ENCODE measurements at regions not wholly inside any gene's neighbourhood (a gene's known extent, or its start where the extent isn't known, plus 50 kb on each side); places are given as distances from the start of the nearest gene placed in this dataset.

DNA sequence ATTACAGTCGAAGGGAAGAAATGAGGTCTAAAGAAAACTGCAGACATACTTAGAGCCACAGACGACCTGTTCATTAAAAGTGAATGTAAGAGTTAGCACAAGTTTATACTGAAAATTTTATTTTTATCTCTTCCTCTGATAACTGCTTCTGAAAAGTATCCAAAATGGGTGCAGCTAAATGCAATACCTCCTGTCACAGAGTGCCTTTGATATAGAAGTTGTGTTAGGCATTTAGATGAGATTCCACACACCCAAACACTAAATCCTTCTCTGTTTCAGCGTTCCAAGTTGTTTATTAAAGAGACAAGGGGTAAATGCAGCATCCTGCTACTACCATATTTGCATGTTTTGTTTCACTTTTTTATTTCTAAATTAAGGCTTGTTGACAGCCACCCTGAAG lies 214.7 kb upstream of the TSHZ2 start:
- Histone ChIP-seq H3K27ac (no peak overlapping the region), H3K4me1 (no peaks in the 10 kb centered on the region), H3K9me3 (no peaks in the 10 kb centered on the region), H3K36me3 (no peaks in the 10 kb centered on the region), H3K27me3 (no peaks in the 10 kb centered on the region), H3K4me3 (no peak overlapping the region)
- DNase-seq: no peak
- intact Hi-C loops (cut with DNase I; ENCODE audit: low total_unique reads): no loop called here
- TF ChIP-seq, protein P1, sequence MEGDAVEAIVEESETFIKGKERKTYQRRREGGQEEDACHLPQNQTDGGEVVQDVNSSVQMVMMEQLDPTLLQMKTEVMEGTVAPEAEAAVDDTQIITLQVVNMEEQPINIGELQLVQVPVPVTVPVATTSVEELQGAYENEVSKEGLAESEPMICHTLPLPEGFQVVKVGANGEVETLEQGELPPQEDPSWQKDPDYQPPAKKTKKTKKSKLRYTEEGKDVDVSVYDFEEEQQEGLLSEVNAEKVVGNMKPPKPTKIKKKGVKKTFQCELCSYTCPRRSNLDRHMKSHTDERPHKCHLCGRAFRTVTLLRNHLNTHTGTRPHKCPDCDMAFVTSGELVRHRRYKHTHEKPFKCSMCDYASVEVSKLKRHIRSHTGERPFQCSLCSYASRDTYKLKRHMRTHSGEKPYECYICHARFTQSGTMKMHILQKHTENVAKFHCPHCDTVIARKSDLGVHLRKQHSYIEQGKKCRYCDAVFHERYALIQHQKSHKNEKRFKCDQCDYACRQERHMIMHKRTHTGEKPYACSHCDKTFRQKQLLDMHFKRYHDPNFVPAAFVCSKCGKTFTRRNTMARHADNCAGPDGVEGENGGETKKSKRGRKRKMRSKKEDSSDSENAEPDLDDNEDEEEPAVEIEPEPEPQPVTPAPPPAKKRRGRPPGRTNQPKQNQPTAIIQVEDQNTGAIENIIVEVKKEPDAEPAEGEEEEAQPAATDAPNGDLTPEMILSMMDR (IDR thresholded peaks at IDR 0.05): no peak

DNA sequence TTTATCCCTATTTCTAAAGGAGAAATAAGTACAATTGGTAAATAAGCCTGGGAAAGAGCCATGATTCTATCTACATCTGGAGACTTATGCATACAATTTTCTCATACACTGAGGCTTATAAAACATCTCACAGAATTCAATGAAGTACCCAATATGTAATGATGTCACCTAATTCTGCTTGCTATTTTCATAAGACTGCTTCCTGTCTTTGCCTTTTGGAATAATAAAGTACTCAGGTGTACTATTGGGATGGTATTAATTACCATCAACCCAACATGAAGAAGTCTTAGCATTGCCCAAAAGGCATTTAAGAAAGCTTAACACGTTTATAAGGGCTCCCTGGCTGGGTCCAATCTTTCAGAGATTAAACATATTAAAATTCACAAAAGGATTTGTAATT lies 216.4 kb upstream of the TSHZ2 start:
- H3K4me3 ChIP-seq: no peak overlapping the region
- TF ChIP-seq, protein P1 (IDR thresholded peaks at IDR 0.05): no peak
- no peaks in the 10 kb centered on the region for H3K4me1 ChIP-seq
- H3K36me3 ChIP-seq: no peaks in the 10 kb centered on the region
- intact Hi-C loops (cut with DNase I; ENCODE audit: low total_unique reads): no loop called here
- H3K9me3 ChIP-seq: no peaks in the 10 kb centered on the region
- no peaks in the 10 kb centered on the region for H3K27me3 ChIP-seq
- DNase-seq: no peak
- no peak overlapping the region for H3K27ac ChIP-seq

DNA sequence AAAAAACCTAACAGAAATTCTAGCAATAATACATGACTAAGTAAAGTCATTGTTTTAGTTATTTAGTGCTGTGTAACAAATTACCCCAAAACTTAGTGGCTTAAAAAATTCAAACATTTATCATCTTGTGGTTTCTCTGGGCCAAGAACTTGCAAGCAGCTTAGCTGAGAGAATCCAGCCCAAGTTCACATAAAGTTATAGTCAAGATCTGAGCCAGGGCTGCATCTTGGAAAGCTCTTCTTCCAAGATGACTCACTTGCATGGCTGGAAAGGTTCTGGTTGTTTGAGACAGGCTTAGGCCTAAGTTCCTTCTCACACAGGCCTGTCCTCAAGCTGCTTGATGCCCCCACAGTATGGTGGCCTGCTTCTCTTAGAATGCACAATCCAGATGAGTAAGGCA lies 217.8 kb upstream of the TSHZ2 start:
- intact Hi-C loops (cut with DNase I; ENCODE audit: low total_unique reads): no loop called here
- H3K4me1 ChIP-seq: no peaks in the 10 kb centered on the region
- no peaks in the 10 kb centered on the region for H3K36me3 ChIP-seq
- H3K27ac ChIP-seq: no peak overlapping the region
- DNase-seq: no peak
- H3K9me3 ChIP-seq: no peaks in the 10 kb centered on the region
- TF ChIP-seq, protein P1 (IDR thresholded peaks at IDR 0.05): no peak
- no peaks in the 10 kb centered on the region for H3K27me3 ChIP-seq
- no peak overlapping the region for H3K4me3 ChIP-seq

DNA sequence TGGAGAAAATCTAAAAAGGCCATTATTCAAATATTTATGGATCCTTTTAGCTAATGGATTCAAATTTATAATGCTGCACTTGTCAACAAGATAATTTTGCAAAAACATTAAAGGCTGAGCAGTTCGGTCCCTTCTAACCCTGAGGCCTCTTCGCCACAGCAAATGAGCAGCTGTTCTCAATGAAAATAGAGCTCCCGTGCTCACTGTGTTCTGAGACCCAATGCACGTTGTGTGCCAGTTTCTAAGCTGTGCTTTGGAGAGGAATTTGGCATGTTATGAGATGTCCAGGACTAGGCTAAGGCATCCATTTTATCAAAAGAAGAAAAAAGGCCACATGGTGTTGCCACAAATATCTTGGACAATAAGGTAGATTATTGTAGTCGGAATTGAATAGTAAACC lies 220.1 kb upstream of the TSHZ2 start:
- Histone ChIP-seq H3K36me3 (no peaks in the 10 kb centered on the region), H3K27me3 (no peaks in the 10 kb centered on the region), H3K4me3 (no peak overlapping the region), H3K27ac (no peak overlapping the region), H3K4me1 (no peaks in the 10 kb centered on the region), H3K9me3 (no peaks in the 10 kb centered on the region)
- no peak for DNase-seq
- TF ChIP-seq, protein P1 (IDR thresholded peaks at IDR 0.05): no peak
- intact Hi-C loops (cut with DNase I; ENCODE audit: low total_unique reads): no loop called here

DNA sequence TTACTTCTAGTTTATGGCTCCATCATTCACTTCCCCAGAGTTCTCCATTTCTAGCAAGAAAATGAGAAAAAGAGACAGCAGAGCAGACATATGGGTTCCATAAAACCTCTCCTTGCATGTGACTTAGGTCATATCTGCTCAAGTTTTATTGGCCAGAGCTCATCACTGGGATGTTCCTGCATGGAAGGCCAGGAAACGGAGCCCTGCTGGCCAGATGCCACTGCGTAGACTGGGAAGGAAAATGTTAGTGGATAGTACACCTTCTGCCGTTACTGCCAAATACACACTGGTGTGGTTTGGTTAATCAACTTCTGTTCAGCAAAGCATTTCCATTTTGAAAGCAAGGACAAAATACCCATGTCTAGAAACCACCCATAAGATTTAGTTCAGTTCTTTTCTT lies 220.6 kb upstream of the TSHZ2 start:
- Histone ChIP-seq H3K27ac (no peak overlapping the region), H3K36me3 (no peaks in the 10 kb centered on the region), H3K4me3 (no peak overlapping the region), H3K9me3 (no peaks in the 10 kb centered on the region), H3K4me1 (no peaks in the 10 kb centered on the region), H3K27me3 (no peaks in the 10 kb centered on the region)
- intact Hi-C loops (cut with DNase I; ENCODE audit: low total_unique reads): no loop called here
- DNase-seq: no peak
- TF ChIP-seq, protein P1 (IDR thresholded peaks at IDR 0.05): no peak

DNA sequence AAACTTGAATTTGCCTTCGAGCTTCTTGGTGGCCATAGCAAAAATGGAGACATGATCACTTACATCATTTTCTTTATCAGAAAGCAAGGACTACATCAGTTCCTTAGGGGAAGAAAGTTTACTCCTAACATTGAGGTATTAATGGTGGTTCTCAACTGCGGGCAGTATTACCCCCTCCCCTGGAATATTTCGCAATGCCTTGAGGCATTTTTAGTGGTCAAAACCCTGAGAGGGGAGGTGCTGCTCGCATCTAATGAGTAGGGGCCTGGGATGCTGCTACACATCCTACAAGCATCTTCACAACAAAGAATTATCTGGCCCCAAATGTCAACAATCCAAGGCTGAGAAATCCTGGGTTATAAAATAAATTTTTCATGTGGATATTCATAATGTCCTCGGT lies 222.2 kb upstream of the TSHZ2 start:
- DNase-seq: no peak
- no peak overlapping the region for H3K27ac ChIP-seq
- no peaks in the 10 kb centered on the region for H3K36me3 ChIP-seq
- H3K4me3 ChIP-seq: no peak overlapping the region
- no peaks in the 10 kb centered on the region for H3K27me3 ChIP-seq
- H3K9me3 ChIP-seq: no peaks in the 10 kb centered on the region
- H3K4me1 ChIP-seq: no peaks in the 10 kb centered on the region
- TF ChIP-seq, protein P1 (IDR thresholded peaks at IDR 0.05): no peak
- intact Hi-C loops (cut with DNase I; ENCODE audit: low total_unique reads): no loop called here

All from tibial artery (tissue), 4 donors.